HG02852 (cell line): ENCODE measurements at regions not wholly inside any gene's neighbourhood (a gene's known extent, or its start where the extent isn't known, plus 50 kb on each side); places are given as distances from the start of the nearest gene placed in this dataset.

Experiments
- ATAC-seq: cut with Tn5 transposase; IDR thresholded peaks from one replicate; pipeline ENCODE4 v1.9.1; 2021; ENCODE audit warnings: mild to moderate bottlenecking, moderate library complexity; ENCODE audit not compliant: unreplicated experiment

DNA sequence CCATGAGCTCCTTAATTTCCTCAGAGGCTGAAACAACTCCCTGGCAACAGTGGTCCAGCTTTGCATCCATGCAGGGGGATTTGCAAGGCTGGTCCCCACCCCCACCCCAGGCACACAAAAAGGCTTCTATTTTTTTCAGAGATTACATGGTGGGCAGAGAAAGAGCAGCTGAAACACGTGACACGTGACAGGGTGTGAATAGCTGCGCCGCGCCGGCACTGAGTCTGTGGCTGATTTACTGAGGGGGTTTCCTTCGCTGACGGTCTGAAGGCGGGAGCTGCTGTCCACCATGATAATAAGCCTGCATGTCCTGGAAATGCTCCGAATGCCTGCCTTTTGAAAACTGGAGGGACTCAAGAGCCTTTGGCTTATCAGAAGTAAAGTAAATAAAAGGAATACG is 50.7 kb upstream of the APCDD1 start:
- no peak for ATAC-seq

DNA sequence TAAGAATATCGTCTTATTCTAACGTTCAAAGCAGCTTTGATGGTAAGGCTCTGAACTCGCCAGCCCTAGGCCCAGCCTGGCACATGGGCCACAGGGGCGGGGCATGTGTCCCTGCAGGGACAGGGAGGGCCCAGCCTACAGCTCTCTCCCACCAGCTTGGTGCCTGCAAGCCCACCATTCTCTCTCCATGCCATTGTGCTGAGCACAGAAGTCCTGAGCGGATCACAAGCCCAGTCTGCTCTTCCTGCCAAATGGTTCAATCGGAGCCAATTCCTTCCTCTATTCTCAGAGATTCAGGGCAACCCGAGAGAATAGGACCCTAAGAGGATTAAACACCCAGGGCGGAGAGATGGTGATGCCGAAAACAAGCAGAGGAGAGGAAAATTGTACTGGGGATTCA is 50.3 kb upstream of the APCDD1 start:
- ATAC-seq, result no peak
